Hematopoietic multipotent progenitor cell treated with erythropoietin and hydrocortisone succinate and interleukin-3 and kit ligand, for 17 days (in vitro differentiated cells): ENCODE measurements at regions not wholly inside any gene's neighbourhood (a gene's known extent, or its start where the extent isn't known, plus 50 kb on each side); places are given as distances from the start of the nearest gene placed in this dataset.
"Not testable (repeated sequence)": the region's sequence is repeated elsewhere in the genome, so short reads cannot be mapped to it uniquely, and the experiment has no call there.

ENCODE experiments used
- DNase-seq: peaks from one replicate; pipeline ENCODE4 v3.0.0-alpha.2; 2015; ENCODE audit warnings: low spot score

DNA sequence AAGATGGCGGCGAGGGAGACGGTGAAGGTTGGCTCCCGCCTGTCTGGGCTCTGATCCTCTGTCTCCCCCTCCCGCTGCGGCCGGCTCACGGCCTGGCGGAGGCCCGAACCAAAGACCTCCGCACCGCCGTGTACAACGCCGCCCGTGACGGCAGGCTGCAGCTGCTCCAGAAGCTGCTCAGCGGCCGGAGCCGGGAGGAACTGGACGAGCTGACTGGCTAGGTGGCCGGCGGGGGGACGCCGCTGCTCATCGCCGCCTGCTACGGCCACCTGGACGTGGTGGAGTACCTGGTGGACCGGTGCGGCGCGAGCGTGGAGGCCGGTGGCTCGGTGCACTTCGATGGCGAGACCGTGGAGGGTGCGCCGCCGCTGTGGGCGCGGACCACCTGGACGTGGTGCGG lies 516.5 kb downstream of the TUBA3C start:
- DNase-seq, result not testable (repeated sequence)

DNA sequence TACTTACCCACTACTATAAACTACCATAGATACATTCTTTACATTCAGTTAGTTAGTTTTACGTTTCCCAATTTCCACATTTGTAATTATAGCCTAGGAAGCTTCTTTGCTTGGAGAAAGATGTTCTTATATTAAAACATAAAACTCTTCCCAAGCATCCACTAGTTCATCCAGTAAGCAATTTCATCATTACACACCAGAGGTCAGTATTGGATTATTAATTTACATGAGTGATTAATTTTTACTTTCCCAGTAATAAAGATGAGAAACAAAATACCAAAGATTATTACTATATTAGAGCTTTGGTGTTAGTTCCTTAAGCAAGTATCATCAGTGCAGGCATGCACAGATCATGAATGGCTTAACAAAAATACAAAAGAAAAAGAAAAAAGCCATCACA lies 518.4 kb downstream of the TUBA3C start:
- DNase-seq, result not testable (repeated sequence)

DNA sequence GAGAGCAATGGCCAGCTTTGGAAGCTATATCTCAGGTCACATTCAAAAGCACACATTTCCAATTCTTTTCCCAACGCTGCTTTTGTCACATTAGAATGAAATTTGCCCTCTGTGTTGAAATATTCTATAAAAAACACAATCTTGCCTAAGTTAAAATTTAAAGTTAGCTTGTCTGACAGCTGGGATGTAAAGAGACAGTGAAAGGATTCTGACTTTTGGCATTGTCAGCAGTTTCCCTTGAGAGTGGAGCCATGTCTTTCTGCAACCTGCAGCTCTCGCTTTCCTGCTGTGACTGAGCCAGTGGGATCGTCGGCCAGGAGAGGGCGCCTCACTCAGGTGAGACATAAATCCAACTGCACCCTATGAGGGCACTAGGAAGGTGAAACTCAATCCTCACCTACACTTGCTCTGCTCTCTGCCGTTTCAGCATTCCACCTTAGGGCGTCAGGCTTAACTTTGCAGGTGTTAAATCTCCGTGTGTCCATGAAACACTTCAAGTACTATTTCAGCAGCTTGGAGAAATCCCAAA lies 537.9 kb downstream of the TUBA3C start:
- not testable (repeated sequence) for DNase-seq

DNA sequence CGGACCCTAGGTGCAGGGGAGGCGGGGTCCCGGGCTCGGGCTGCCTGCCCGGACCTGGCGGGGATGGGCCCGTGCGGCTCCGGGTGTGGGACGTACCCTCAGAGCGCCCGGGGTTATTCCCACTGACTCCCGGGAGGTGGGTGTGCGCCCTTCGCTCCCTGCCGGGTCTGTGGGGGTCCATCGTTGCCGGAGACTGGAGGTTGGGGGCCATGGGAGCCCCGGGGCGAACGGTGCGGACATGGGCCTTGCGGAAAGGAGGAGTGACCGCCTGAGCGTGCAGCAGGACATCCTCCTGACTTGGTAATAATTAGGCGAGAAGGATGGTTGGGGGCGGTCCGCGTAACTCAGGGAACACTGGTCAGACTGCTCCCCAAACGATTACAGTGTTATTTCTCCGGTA lies 552.7 kb downstream of the TUBA3C start:
- DNase-seq, result not testable (repeated sequence)

DNA sequence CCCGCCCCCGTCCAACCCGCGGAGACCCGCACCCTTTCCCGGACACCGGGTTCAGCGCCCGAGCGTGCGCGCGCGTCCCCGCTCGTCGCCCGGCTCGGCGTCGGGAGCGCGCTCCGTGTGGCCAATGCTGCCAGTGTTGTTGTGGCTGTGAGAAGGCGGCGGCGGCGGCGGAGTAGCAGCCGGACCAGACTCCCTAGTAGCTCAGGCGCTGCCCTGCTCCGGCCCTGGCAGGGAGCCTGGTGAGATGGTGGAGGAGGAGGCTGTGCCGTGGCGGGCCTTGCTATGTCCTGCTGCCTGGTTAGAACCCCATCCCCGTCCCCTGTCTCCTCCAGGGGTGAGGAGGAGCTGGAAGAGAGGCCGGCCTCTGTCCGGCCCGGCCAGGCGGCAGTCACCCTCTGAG lies 553.2 kb downstream of the TUBA3C start:
- no peak for DNase-seq

DNA sequence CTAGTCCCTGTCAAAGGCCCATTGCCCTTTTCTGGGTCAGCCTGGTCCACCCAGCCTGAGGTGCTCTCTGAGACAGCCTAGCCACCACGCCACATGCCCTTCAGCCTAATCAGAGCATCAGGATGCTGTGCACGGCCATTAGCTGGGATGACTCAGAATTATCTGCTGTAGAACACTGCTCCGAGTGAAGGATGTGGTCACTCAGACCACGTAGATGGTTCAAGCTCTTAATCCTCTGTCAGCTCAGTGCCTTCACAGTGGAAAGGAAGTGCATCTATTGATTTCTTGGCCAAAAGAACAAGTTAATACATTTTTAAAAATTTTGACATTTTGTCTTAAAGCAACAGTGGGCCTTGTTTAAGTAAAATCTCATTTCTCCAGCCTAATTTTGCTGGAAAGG lies 557.6 kb downstream of the TUBA3C start:
- DNase-seq, result not testable (repeated sequence)

DNA sequence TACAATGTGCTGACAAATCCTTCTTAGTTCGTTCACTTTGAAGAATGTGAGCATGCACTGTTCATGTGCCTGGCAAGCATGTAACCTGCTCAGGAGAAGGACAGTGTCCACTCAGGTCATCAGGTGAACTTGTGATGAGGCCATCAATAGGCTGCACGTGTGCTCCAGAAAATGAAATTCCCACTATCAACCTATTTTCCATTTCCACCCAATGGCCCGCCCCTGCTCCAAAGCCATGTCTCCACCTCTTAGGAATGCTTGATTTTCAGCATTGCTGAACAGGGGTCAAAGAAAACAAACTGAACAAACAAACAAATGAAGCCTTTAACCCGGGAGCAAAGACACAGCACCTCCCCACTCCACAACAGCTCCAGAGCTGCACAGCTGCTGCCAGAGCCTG lies 563.2 kb downstream of the TUBA3C start:
- not testable (repeated sequence) for DNase-seq

DNA sequence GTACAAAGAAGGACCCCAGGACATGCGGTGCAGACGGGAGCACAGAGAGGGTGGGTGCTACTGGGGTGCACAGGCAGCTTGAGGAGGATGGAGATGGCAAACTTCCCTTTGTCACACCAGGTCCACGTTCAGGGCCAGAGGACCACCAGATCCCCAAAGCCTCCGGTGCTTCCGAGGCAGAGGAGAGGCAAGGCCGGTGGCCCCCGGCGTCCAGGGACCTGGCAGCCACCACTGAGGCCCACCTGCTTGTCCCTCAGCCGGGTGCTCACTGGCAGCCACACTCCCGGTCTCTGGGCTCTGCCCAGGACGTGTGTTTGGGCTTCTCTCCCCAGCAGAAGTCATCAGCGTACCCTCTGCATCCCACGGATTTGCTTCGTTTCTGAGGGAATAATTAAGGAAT lies 571.1 kb downstream of the TUBA3C start:
- not testable (repeated sequence) for DNase-seq

DNA sequence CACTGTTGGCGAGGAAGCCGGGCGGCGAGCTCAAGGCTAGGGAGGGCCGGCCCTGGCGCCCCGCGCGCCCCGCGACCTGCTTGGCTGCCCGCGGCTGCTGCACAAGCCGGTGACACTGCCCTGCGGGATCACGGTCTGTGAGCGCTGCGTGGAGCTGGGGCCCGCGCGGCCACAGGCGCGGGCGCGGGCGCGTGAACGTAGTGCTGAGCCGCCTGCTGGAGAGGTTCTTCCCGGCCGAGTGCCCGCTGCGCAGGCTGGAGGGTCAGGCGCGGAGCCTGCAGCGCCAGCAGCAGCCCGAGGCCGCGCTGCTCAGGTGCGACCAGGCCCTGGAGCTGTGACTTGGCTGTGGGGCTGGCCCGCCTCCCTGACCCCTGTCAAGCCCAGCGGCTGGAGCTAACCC lies 572.3 kb downstream of the TUBA3C start:
- DNase-seq, result not testable (repeated sequence)

DNA sequence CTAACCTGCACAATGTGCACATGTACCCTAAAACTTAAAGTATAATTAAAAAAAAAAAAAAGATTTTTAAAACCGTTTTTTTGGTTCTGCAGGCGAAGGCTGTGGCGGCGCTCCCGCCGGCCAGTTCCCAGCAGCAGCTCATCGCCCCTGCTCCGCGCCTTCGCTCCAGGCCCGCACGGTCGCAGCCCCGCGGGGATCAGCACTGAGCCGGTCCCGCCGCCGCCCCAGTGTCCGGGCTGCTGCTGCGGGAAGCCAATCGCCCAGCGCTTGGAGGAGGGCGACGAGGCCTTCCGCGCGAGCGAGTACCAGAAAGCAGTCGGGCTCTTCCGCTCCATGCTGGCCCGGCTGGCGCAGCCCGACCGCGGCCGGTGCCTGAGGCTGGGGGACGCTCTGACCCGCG lies 572.8 kb downstream of the TUBA3C start:
- not testable (repeated sequence) for DNase-seq

DNA sequence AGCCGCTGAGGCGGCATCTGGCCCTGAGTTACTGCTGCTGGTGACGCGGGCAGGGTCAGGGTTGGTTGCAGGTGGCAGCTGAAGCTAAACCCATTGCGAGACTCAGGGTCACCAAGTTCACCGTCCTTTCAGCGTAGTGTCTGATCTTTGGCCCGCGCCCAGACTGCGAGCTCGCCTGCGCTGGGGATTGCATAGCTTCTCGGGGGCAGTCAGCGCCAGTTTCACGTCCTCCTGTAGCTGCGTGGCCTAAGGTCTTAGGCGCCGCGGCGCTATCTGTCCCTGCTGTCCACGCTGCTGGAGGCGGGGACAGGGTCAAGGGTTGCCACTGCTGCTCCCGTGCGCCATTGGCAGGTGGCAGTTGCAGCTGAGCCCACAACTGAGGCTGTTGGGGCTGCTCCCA lies 581.3 kb downstream of the TUBA3C start:
- not testable (repeated sequence) for DNase-seq

DNA sequence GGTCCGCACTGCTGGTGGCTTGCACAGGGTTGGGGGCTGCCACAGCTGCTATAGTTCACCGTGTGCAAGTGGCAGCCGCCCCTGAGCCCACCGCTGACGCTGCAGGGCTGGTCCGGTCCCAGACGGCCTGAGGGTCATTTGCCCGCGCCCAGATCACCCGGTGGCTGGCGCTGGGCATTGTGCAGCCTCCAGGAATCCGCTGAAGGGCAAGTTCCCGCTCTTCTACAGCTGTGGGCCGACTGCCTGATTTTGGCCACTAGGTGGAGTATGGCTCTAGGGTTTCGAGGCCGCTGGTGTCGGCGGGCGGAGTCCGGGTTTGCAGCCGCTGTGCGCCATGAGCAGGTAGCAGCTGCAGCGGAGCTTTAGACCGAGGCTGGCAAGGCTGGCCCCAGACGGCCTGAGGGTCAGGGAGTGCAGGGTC lies 581.8 kb downstream of the TUBA3C start:
- not testable (repeated sequence) for DNase-seq

DNA sequence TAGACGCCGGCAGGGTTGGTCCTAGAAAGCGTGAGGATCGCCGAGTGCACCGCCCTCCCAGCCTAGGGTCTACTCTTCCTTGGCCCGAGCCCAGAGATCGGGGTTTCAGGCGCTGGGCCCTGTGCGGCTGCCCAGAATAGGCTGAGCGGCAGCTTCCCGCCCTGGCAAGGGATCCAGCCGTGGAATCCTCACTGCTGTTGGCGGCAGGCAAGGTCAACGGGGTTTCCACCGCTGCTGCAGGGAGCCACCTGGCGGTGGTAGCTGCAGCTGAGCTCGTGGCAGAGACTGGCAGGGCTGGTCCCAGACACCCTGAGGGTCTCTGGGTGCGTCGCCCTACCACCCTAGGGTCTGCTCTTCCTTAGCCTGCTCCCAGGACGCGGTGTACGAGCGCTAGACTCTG lies 583.1 kb downstream of the TUBA3C start:
- DNase-seq, result not testable (repeated sequence)

DNA sequence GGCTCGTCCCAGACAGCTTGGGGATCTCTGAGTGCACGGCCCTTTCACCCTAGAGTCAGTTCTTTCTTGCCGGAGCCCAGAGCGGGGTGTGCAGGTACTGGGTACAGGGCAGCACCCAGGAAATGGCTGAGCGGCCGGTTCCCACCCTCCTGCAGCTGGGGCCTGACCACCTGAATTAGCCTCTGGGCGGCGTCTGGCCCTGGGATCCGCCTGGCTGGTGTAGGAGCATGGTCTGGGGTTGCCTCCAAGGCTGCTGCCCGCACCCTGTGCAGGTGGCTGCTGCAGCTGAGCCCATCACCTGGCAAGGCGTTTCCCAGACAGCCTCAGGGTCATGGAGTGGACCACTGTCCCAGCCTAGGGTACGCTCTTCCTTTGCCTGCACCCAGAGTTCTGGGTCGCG lies 583.7 kb downstream of the TUBA3C start:
- DNase-seq, result not testable (repeated sequence)

DNA sequence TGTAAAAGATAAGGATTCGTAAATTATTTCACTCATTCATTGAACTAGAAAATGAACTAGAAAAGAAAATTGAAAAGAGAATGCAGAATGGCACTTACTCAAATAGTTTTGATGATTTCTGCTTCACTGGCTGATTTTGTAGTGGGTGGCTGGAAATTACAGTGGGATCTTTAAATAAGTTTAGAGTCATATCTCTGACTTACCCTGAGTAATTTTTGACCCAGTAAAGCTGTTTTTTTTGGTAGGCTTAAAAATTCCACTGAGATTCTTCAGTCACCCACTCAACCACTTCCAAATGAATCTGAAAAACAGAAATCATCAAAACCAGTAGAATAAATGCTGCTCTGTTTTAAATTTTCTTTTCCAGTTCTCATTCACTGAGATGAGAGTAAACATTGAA lies 604.5 kb downstream of the TUBA3C start:
- not testable (repeated sequence) for DNase-seq

DNA sequence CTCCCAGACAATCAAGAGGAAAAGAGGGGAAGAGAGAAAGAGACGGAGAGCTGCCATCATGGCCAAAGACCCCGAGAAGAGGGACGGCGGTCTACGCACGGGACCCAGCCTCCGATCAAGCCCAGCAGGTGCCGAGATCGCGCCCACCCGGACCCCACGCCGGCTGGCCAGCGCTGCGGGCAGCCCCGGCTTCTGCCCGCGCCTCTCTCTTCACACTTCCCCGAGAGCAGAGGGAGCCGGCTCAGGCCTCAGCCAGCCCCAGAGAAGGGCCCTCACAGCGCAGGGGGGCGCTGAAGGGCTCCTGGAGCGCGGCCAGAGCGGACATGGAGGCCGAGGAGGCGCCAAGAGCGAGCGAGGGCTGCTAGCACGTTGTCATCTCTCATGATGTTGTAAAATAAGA lies 613.7 kb downstream of the TUBA3C start:
- DNase-seq, result not testable (repeated sequence)
